Neutrophil (primary cell): ENCODE measurements at regions not wholly inside any gene's neighbourhood (a gene's known extent, or its start where the extent isn't known, plus 50 kb on each side); places are given as distances from the start of the nearest gene placed in this dataset.

ENCODE experiments used
- H3K27ac ChIP-seq: fragments of 200-600 bp; sonication (generic); 2 replicates; pipeline ENCODE4 v1.5.1; 2016; ENCODE audit warnings: mild to moderate bottlenecking, moderate library complexity
- H3K27me3 ChIP-seq: fragments of 200-600 bp; sonication (generic); 2 replicates; pipeline ENCODE4 v1.6.0; 2016; ENCODE audit warnings: mild to moderate bottlenecking
- H3K36me3 ChIP-seq: fragments of 200-600 bp; sonication (generic); 2 replicates; pipeline ENCODE4 v1.5.1; 2017
- H3K4me1 ChIP-seq, 2 experiments: fragments of 200-600 bp in 1 of 2; sonication (generic) in 1 of 2; 1 replicate in 1 of 2; 2 replicates in 1 of 2; pipeline versions ENCODE4 v1.5.1 to v1.6.1; 2013 to 2016; ENCODE audit warnings: low read depth in 1 of 2, low read length in 1 of 2, mild to moderate bottlenecking in 1 of 2, moderate library complexity in 1 of 2; ENCODE audit not compliant: control insufficient read depth in 1 of 2, insufficient read depth in 1 of 2
- H3K4me3 ChIP-seq, 2 experiments: fragments of 200-600 bp in 1 of 2; sonication (generic) in 1 of 2; 1 replicate in 1 of 2; 2 replicates in 1 of 2; pipeline ENCODE4 v1.5.1; 2013 to 2016; ENCODE audit warnings: low read depth in 1 of 2, low read length in 1 of 2, mild to moderate bottlenecking in 1 of 2, moderate library complexity in 1 of 2
- H3K9me3 ChIP-seq: fragments of 200-600 bp; sonication (generic); 2 replicates; pipeline ENCODE4 v1.5.1; 2016
- TF ChIP-seq, protein P1 (sequence below): fragments of 200-600 bp; sonication (generic); IDR thresholded peaks from 2 replicates; pipeline ENCODE4 v1.5.1; 2016; ENCODE audit warnings: antibody characterized with exemption

DNA sequence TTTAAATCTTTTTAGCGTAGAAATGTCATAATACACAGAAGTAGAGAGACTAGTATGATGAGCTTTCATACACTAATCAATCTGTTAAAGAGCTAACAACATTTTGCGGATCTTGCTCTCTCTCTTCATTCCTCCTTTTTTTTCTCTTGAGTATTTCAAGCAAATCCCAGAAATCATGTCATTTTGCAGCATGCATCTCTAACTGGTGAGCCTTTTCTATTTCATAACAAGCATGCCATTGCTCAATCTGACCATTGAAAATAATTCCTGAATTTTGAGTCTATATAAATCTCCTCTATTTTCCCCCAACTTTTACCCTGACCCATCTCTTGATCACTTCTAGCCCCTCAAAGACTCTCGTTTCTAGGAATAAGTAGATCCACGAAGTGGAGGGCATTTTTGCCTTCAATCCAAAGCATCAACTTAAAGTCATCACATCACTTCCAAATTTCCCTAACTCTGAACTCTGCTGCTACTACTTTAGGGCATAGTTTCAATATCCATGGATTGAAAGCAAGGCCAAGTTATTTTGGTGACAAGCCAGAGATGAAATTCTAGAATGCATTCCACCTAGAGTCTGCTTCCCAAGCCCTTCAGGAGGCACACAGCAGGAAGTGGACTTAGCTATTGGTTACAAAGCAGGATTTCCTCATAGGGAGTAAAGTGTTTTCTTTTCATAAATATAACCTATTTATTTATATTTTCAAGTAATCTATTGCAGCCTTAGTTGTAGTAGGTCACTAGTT is 253.5 kb upstream of the ZPLD1 start:
- H3K4me3 ChIP-seq = no peak overlapping the region
- H3K9me3 ChIP-seq = no peaks in the 10 kb centered on the region
- no peak overlapping the region for H3K27ac ChIP-seq
- no peaks in the 10 kb centered on the region for H3K36me3 ChIP-seq
- TF ChIP-seq, protein P1, sequence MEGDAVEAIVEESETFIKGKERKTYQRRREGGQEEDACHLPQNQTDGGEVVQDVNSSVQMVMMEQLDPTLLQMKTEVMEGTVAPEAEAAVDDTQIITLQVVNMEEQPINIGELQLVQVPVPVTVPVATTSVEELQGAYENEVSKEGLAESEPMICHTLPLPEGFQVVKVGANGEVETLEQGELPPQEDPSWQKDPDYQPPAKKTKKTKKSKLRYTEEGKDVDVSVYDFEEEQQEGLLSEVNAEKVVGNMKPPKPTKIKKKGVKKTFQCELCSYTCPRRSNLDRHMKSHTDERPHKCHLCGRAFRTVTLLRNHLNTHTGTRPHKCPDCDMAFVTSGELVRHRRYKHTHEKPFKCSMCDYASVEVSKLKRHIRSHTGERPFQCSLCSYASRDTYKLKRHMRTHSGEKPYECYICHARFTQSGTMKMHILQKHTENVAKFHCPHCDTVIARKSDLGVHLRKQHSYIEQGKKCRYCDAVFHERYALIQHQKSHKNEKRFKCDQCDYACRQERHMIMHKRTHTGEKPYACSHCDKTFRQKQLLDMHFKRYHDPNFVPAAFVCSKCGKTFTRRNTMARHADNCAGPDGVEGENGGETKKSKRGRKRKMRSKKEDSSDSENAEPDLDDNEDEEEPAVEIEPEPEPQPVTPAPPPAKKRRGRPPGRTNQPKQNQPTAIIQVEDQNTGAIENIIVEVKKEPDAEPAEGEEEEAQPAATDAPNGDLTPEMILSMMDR = no peak
- peaks cover 0 to 12% of the 10 kb centered on the region in 2 experiments for H3K4me1 ChIP-seq
- peaks cover 10% of the 10 kb centered on the region for H3K27me3 ChIP-seq

- Histone ChIP-seq H3K4me1 (peaks cover 0 to 12% of the 10 kb centered on the region in 2 experiments), H3K4me3 (no peak overlapping the region), H3K27ac (no peak overlapping the region), H3K9me3 (no peaks in the 10 kb centered on the region), H3K27me3 (peaks cover 10% of the 10 kb centered on the region), H3K36me3 (no peaks in the 10 kb centered on the region)
- TF ChIP-seq, protein P1 = no peak
Observed at GRCh38 chr3:102182162-102182561, 252.7 kb upstream of the ZPLD1 start.

DNA sequence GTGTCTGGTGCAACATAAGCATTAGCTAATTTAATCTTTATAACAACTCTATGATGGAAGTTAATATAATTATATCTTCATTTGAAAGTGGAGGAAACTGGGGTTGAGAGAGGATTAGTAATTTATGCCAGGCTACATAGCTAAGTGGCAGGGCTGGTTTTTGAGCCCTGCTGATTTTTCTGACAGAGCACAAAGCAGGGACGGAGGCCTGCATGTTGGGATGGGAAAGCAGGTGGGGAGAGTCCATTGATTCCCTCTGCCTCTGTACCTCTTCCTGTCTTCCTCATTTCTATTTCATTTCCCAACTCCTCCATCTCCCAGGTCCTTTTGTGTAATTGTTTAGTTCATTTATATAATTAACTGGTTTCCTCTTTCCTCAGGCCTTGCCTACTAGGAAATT is 251.6 kb upstream of the ZPLD1 start:
- no peaks in the 10 kb centered on the region for H3K36me3 ChIP-seq
- H3K4me3 ChIP-seq = no peak overlapping the region
- no peak overlapping the region for H3K27ac ChIP-seq
- H3K4me1 ChIP-seq = peaks cover 0 to 12% of the 10 kb centered on the region in 2 experiments
- no peaks in the 10 kb centered on the region for H3K9me3 ChIP-seq
- TF ChIP-seq, protein P1 = no peak
- peaks cover 10% of the 10 kb centered on the region for H3K27me3 ChIP-seq

- no peaks in the 10 kb centered on the region for H3K36me3 ChIP-seq
- peaks cover 10% of the 10 kb centered on the region for H3K27me3 ChIP-seq
- no peak overlapping the region for H3K27ac ChIP-seq
- H3K4me3 ChIP-seq = no peak overlapping the region
- peaks cover 0 to 12% of the 10 kb centered on the region in 2 experiments for H3K4me1 ChIP-seq
- H3K9me3 ChIP-seq = no peaks in the 10 kb centered on the region
- TF ChIP-seq, protein P1 = no peak
Observed at GRCh38 chr3:102183623-102184022, 251.2 kb upstream of the ZPLD1 start.

DNA sequence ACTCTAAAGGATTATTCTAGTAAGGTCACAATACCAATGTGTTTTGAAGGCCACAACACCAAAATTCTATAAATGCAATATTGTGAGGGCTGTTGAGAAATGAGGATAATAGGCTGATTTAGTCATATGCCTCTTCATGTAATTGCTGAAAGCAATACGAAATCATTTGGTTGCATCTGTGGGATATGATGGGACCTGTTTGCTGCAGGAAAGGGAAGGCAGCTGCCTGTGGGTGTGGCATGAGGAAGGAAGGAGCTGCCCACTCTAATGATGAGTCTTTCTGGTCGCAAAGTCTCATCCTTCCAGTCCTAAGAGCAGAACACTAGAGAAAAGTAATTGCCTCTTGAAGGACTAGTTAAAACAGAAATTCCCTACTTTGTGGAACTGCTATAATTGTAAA is 245.3 kb upstream of the ZPLD1 start:
- Histone ChIP-seq H3K27ac (no peak overlapping the region), H3K27me3 (no peaks in the 10 kb centered on the region), H3K4me1 (no peaks in the 10 kb centered on the region), H3K4me3 (no peak overlapping the region), H3K36me3 (no peaks in the 10 kb centered on the region), H3K9me3 (no peaks in the 10 kb centered on the region)
- TF ChIP-seq, protein P1 = no peak
